HK-2 (cell line): ENCODE measurements at regions not wholly inside any gene's neighbourhood (a gene's known extent, or its start where the extent isn't known, plus 50 kb on each side); places are given as distances from the start of the nearest gene placed in this dataset.

Source experiments
- DNase-seq: peaks from one replicate; pipeline ENCODE4 v3.0.0-alpha.2; 2018; ENCODE audit not compliant: unreplicated experiment

GRCh38 chr3:177431525-177432176, 234.4 kb upstream of the TBL1XR1 start:
- DNase-seq, result no peak

- no peak for DNase-seq
Observed at GRCh38 chr3:177435301-177435700, 238.0 kb upstream of the TBL1XR1 start.

GRCh38 chr3:177437513-177438337, 240.4 kb upstream of the TBL1XR1 start:
- no peak for DNase-seq

- no peak for DNase-seq
Observed at GRCh38 chr3:177438596-177439220, 241.4 kb upstream of the TBL1XR1 start.

- DNase-seq, result no peak
Observed at GRCh38 chr3:177439694-177440269, 242.5 kb upstream of the TBL1XR1 start.

GRCh38 chr3:177440456-177441104, 243.3 kb upstream of the TBL1XR1 start:
- no peak for DNase-seq

- DNase-seq, result no peak
Observed at GRCh38 chr3:177441276-177441812, 244.1 kb upstream of the TBL1XR1 start.

- no peak for DNase-seq
Observed at GRCh38 chr3:177441813-177442646, 244.7 kb upstream of the TBL1XR1 start.

GRCh38 chr3:177443469-177443868, 246.2 kb upstream of the TBL1XR1 start:
- no peak for DNase-seq

- no peak for DNase-seq
Observed at GRCh38 chr3:177444696-177445095, 247.4 kb upstream of the TBL1XR1 start.

- DNase-seq, result no peak
Observed at GRCh38 chr3:177445549-177445948, 248.3 kb upstream of the TBL1XR1 start.

- no peak for DNase-seq
Observed at GRCh38 chr3:177446165-177446601, 248.9 kb upstream of the TBL1XR1 start.

GRCh38 chr3:177447938-177448337, 250.7 kb upstream of the TBL1XR1 start:
- DNase-seq, result no peak

- DNase-seq, result no peak
Observed at GRCh38 chr3:177448987-177449359, 251.7 kb upstream of the TBL1XR1 start.

- peak; percentile 77 for DNase-seq
Observed at GRCh38 chr3:177449360-177450006, 252.2 kb upstream of the TBL1XR1 start.

GRCh38 chr3:177451301-177451750, 254.0 kb upstream of the TBL1XR1 start:
- no peak for DNase-seq

- no peak for DNase-seq
Observed at GRCh38 chr3:177451864-177452830, 254.9 kb upstream of the TBL1XR1 start.

- DNase-seq, result no peak
Observed at GRCh38 chr3:177452831-177453450, 255.7 kb upstream of the TBL1XR1 start.
